ENCODE measurements at regions not wholly inside any gene's neighbourhood (a gene's known extent, or its start where the extent isn't known, plus 50 kb on each side); places are given as distances from the start of the nearest gene placed in this dataset.

DNA sequence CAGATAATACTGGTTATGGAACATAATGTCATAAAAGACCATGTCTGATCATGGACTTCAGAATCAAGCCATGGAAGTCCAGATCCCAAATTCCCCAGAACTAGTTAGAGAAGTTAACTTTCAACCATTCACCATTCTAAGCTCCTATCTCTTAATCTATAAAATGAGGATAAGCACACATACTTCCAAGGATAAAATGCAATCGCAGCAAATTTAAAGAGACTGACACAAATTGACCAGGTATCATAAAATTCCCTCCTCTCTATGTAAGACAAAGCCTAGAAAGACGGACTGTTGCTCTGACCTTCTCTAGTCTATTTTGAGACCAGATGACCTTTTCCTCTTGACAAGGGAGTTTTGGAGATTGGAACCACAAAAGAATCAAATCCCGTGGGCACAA lies 426.7 kb downstream of the PLPP3 start:
- TF ChIP-seq, protein P1, sequence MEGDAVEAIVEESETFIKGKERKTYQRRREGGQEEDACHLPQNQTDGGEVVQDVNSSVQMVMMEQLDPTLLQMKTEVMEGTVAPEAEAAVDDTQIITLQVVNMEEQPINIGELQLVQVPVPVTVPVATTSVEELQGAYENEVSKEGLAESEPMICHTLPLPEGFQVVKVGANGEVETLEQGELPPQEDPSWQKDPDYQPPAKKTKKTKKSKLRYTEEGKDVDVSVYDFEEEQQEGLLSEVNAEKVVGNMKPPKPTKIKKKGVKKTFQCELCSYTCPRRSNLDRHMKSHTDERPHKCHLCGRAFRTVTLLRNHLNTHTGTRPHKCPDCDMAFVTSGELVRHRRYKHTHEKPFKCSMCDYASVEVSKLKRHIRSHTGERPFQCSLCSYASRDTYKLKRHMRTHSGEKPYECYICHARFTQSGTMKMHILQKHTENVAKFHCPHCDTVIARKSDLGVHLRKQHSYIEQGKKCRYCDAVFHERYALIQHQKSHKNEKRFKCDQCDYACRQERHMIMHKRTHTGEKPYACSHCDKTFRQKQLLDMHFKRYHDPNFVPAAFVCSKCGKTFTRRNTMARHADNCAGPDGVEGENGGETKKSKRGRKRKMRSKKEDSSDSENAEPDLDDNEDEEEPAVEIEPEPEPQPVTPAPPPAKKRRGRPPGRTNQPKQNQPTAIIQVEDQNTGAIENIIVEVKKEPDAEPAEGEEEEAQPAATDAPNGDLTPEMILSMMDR (conservative IDR thresholded peaks at IDR 0.05 in 1 of 2, IDR thresholded peaks at IDR 0.05 in 1 of 2; ENCODE audit: extremely low read depth in 1 of 2, insufficient read depth in 1 of 2, low read depth in 1 of 2, low read length in 2 of 2): no peak
- TF ChIP-seq EZH2 (IDR thresholded peaks at IDR 0.05; ENCODE audit: borderline replicate concordance, low read length): no peak

Measured in mammary epithelial cell (primary cell).